Epithelial cell of esophagus (primary cell): ENCODE measurements at regions not wholly inside any gene's neighbourhood (a gene's known extent, or its start where the extent isn't known, plus 50 kb on each side); places are given as distances from the start of the nearest gene placed in this dataset.
A peak's percentile ranks its signal among the peaks of the same experiment; 100 is the strongest.
"Not testable (repeated sequence)": the region's sequence is repeated elsewhere in the genome, so short reads cannot be mapped to it uniquely, and the experiment has no call there.

Experiments
- DNase-seq: peaks from one replicate; pipeline ENCODE4 v3.0.0; 2010; ENCODE audit warnings: low read depth
- H3K4me3 ChIP-seq: 2 replicates; pipeline ENCODE4 v1.5.1; 2011; ENCODE audit warnings: mild to moderate bottlenecking, low read length, control low read depth
- TF ChIP-seq, protein P1 (sequence below): IDR thresholded peaks from 2 replicates; pipeline ENCODE4 v1.5.1; 2011; ENCODE audit warnings: low read depth, mild to moderate bottlenecking, low read length, control low read depth, inconsistent platforms; ENCODE audit not compliant: insufficient read depth; ENCODE audit errors: missing control alignments

DNA sequence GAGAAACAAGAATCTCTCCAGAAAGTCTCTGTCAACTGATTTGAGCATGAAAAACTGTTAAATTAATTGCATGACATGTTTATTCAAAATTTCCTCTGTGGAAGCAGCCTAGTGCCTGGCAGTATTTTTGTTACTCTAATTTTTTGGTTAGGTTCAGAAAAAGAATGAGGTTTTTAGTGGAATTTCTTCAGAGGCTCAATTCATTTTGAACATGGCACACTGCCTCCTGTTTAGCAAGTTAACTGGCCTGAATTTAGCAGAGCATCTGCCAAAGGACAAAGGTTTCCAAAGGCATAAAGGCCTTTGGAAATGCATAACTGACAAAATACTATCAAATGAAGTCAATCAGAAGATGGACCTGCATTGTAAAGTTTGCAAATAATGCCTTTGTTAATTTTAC is 1326.5 kb downstream of the PLA2G4A start:
- no peak for DNase-seq
- no peak overlapping the region for H3K4me3 ChIP-seq
- TF ChIP-seq, protein P1, sequence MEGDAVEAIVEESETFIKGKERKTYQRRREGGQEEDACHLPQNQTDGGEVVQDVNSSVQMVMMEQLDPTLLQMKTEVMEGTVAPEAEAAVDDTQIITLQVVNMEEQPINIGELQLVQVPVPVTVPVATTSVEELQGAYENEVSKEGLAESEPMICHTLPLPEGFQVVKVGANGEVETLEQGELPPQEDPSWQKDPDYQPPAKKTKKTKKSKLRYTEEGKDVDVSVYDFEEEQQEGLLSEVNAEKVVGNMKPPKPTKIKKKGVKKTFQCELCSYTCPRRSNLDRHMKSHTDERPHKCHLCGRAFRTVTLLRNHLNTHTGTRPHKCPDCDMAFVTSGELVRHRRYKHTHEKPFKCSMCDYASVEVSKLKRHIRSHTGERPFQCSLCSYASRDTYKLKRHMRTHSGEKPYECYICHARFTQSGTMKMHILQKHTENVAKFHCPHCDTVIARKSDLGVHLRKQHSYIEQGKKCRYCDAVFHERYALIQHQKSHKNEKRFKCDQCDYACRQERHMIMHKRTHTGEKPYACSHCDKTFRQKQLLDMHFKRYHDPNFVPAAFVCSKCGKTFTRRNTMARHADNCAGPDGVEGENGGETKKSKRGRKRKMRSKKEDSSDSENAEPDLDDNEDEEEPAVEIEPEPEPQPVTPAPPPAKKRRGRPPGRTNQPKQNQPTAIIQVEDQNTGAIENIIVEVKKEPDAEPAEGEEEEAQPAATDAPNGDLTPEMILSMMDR, result no peak

DNA sequence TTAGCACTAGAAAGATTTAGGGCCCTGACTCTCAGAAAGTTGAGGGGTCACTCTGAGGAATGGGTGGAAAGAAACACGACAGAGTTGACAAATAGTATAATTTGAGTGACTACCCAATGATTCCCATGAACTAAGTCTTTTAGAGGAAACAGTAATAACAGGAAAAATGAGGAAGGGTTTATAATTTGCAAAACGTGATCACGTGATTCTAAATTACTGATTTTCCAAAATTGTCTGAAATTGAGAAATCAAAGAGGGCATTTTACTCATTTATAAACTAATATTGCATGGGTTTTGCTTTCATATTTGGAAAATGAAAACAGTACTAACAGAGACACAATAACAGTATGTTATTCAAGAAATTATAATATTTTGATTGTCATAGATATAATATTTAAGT is 1335.7 kb downstream of the PLA2G4A start:
- no peak for DNase-seq
- no peak overlapping the region for H3K4me3 ChIP-seq
- TF ChIP-seq, protein P1, result no peak

DNA sequence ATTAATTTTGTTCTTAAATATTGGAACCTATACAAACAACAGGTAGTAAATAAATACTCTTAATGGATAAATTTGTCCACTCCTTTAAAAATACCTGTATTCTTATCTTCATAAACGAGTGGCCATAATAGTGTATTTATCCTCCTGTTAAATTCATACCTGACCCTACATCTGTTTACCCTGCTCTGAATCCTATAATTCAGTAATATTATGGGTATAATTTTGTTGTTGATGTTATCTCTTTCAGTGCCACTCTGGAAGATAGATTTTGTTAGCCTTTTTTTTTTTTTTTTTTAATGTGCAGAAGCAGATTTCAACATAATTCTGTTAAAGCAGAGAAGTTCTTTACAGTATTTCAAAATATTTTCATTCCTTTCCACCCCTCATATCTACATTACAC is 1337.9 kb downstream of the PLA2G4A start:
- TF ChIP-seq, protein P1, result no peak
- DNase-seq, result no peak
- H3K4me3 ChIP-seq, result no peak overlapping the region

DNA sequence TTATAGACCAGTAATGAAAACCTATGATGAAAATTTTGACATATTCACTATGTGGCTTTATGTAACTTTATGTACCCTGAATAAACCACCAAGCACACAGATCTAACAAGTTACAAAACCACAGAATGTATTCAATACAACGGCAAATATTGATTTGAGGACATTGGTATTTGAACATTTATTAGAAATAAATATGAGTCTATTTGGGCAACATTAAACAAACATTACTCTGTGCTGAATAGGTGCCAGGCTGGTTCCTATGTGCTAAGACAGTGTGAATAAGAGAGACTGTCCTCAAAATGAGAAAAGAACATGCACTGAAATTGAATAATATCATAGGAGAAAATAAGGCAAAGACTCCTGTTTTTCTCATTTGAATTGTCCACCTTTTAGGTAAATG is 1341.2 kb downstream of the PLA2G4A start:
- H3K4me3 ChIP-seq, result no peak overlapping the region
- TF ChIP-seq, protein P1, result no peak
- no peak for DNase-seq

DNA sequence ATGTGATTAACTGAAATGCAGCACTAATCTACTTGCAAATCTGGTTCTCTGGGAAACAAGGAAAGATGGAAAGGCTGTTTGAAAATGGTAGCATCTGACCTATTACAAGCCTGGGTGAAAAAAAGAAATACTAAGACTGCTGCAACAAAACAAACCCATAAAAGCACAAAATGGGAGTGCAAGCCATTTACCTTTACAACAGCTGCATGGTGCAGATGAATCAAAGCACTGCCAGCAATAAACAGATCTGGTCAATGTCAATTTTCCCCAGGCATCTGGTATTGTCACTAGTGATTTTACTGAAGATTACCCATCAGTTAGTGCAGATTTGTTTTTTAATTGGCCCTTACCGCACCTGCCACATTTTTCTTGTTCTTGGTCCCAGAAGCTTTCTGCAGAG is 1341.7 kb downstream of the PLA2G4A start:
- DNase-seq, result no peak
- TF ChIP-seq, protein P1, result no peak
- no peak overlapping the region for H3K4me3 ChIP-seq

DNA sequence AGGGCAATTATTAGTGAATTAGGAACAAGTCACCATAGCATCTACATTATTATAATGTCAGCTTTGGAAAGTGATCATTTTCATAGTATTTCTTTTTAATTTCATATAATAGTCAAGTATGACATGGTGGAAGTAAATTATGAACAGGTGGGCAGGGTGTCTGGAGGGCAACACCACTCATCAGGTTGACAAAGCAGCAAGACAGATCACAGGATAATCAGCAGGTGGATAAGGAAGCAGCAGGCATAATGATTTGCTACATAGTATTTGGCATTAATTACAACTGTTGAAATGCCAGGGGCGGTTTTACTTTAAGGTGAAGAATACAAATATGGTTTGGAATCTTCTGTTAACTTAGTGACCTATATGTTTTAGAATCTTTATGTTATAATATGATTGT is 1342.2 kb downstream of the PLA2G4A start:
- TF ChIP-seq, protein P1, result no peak
- H3K4me3 ChIP-seq, result no peak overlapping the region
- no peak for DNase-seq

DNA sequence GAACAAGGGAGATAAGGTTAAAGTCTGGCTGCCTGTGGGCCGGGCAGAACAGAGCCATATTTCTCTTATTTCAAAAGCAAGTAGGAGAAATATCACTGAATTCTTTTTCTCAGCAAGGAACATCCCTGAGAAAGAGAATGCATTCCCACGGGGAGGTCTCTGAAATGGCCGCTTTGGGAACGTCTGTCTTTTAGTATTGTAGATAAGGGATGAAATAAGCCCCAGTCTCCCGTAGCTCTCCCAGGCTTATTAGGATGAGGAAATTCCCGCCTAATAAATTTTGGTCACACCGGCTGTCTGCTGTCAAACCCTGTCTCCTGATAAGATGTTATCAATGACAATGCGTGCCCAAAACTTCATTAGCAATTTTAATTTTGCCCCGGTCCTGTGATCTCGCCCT is 1353.3 kb downstream of the PLA2G4A start:
- not testable (repeated sequence) for DNase-seq, H3K4me3 ChIP-seq

DNA sequence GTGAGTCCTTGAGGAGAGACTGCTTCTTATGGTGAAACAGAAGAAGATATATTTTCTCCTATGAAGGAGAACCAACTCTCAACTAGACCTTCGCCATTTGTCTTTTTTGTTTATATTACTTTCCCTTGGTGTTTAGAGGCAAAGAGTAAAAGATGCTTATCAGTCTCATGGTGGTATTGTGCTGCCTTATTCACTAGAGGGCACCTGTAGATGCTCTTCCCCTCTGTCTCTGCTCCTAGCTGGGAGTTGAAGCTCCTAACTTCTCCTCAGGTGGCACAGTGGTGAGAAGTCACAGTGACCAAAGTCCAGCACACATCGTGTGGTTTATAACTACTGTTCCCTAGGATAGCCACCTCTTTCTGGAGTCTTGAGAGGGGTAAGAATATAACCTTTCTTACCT is 1359.6 kb downstream of the PLA2G4A start:
- TF ChIP-seq, protein P1, result no peak
- peak; percentile 14 for DNase-seq

More for the DNA sequence above, 1359.6 kb downstream of the PLA2G4A start:
- H3K4me3 ChIP-seq, result no peak overlapping the region
